GM18517 (cell line): ENCODE measurements at regions not wholly inside any gene's neighbourhood (a gene's known extent, or its start where the extent isn't known, plus 50 kb on each side); places are given as distances from the start of the nearest gene placed in this dataset.

ENCODE experiments used
- ATAC-seq: cut with Tn5 transposase; IDR thresholded peaks from one replicate; pipeline ENCODE4 v1.9.1; 2021; ENCODE audit warnings: mild to moderate bottlenecking, moderate library complexity; ENCODE audit not compliant: unreplicated experiment

DNA sequence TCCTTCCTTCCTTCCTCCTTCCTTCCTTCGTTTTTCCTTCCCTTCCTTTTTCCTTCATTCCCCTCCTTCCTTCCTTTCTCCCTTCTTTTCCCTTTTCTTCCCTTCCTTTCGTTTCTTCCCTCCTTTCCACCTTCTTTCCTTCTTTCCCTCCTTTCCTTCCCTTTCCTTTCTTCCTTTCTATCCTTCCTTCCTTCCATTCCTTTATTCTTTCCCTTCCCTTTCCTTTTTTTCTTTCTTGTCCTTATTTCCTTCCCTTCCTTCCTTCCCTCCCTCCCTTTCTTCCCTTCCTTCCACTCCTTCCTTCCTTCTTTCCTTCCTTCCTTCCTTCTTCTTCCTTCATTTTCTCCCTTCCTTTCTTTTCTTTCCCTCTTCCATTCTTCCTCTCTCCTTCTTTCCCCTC lies 394.6 kb downstream of the GABRB3 start:
- no peak for ATAC-seq

DNA sequence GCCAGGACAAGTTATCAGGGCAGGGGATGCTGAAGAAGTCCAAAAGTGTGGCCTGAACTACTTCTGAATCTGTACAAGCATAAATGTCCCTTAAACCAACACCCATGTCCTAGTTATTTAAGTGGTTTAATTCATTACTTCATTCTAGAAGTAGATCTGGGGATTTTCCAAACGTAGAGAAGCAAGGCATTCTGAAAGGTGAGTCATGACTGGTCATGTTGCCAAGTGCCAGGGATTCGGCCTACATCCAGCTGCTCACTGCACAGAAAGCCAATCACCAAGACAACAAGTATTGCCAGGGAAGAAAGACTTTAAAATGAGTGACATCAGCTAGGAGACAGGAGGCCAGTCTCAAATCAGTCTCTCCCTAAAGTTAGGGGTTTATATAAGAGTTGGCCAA lies 396.6 kb downstream of the GABRB3 start:
- ATAC-seq = no peak

- no peak for ATAC-seq
Measured at GRCh38 chr15:26374806-26375205, 398.1 kb downstream of the GABRB3 start.

DNA sequence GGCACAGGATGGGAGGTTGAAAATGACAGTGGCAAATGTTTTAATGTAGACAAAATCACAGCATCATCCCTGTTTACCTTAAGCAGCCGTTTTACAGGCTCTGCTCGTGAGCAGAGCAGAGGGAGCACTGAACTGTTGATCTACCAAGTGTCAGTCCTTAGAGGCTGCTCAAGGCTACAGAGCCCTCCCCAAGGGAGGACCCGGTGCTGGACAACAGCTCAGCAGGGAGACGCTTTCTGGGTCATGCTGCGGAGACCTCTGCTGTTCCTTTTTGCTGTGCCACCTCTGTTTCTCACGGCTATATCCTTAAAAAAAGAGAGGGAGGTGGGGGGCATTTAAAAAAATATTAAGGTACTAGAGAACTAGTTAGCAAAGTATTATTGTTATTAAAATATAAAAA lies 400.2 kb downstream of the GABRB3 start:
- no peak for ATAC-seq

DNA sequence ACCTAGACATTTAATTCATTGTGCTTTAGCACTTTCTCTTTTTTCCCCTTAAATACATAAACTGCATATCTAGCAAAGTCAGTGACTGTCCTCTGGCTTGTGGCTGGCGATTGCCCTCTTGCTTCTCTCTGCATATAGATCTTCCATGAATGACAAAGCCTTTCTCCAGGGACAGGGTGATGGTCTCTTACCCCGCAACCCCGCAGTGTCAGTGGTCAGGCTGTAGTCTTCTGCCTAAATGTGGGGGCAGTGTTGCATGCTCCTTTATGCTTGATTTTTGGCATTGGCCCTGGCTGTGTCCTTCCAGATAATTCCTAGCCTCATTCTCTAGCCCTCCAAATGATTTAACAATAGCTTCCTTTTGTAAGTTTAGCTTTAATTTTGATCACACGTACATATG lies 407.8 kb downstream of the GABRB3 start:
- ATAC-seq = no peak

- no peak for ATAC-seq
Measured at GRCh38 chr15:26359855-26360254, 413.0 kb downstream of the GABRB3 start.

DNA sequence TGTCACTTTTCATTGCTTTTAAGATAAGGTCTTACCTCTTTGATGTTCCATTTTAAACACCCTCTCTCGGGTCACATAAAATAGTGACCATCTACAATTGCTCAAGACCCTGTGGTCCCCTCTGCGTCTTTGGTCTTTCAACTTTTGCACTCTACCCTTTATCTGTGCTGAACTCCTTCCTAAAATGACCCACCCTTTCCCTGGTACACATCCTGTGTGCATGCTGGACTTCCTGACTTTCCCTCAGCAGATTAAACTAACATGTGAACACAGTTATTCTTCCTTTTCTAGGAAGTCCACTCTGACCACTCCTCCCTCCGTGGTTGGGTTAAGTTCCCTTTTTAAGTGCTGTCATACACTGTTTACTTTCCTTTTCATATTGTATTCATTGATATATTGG lies 414.2 kb downstream of the GABRB3 start:
- no peak for ATAC-seq

GRCh38 chr15:26357653-26358052 lies 415.2 kb downstream of the GABRB3 start:
- no peak for ATAC-seq

- ATAC-seq = no peak
Measured at GRCh38 chr15:26355472-26356074, 417.3 kb downstream of the GABRB3 start.

- ATAC-seq = no peak
Measured at GRCh38 chr15:26352909-26353308, 420.0 kb downstream of the GABRB3 start.

DNA sequence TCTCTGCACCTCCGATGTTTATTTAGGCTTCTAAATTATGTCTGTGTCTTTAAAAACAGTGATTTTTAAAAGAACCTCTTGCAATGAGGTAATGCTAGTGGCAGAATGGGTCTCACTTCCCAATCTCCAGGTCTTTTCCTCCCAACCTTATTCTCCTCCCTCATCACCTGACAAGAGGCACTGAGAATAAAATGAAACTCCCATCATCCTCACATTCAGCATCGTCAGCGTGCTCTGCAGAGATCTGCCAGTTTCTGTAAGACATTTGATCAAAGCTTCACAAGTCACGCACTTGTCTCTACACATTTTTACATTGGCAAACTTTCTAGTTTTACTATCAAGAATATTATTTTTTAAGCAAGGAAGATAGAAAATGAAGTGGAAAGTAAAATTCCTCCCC lies 420.5 kb downstream of the GABRB3 start:
- ATAC-seq = no peak

DNA sequence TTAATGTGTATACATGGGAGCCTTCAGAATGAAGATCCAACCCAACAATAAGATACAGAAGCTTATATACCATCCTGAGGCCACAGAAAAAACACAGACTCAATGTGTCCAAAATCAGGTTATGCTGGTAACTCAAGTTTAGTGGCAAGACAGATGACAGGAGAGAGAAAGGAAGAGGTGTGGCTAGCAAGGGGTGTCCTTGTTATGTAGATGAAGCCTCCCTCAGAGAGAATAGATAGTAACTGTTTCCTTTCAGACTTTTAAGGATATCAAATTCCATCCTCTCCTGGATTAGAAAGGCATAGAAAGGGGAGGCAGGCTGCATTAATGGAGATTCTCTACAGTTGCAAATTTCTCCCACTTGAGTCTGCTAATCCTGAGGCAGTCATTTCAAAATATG lies 447.4 kb downstream of the GABRB3 start:
- ATAC-seq = no peak

DNA sequence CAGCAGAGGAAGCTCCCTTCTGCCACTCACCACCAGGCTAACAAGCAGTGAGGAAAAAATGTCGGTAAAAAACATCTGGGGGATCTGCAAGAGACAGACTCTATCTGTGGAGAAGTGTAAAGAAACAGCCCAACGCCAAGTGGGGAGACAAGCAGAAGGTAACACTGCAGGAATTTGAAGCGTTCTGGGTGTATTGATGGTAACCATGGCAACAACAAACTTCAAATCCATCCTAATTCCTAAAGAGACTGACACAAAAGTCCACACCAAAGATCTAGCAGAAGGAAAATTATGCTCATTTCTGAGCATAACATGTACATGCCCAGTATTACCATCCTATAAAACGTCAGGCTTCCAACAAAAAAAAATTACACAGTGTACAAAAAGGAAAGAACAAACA lies 449.3 kb downstream of the GABRB3 start:
- ATAC-seq = no peak

DNA sequence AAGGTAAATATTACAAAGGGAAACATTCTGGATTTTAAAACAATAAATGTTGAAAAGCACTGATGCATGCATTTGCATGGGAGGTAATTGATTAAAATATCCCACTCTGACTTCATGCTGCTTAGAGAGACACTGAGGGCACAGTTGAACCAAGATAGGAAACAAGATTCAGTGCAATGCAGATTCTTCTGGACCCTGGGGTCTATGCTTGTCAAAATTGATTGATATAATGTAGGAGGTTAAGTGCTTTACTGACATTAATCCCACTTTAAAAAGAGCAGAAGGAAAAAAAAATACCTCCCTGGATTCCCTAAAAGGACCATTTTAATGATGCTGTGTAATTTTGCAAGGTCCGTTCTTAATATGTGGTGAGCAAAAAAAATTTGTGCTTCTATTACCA lies 454.2 kb downstream of the GABRB3 start:
- no peak for ATAC-seq

- no peak for ATAC-seq
Measured at GRCh38 chr15:26314577-26314976, 451.4 kb upstream of the ATP10A start.

DNA sequence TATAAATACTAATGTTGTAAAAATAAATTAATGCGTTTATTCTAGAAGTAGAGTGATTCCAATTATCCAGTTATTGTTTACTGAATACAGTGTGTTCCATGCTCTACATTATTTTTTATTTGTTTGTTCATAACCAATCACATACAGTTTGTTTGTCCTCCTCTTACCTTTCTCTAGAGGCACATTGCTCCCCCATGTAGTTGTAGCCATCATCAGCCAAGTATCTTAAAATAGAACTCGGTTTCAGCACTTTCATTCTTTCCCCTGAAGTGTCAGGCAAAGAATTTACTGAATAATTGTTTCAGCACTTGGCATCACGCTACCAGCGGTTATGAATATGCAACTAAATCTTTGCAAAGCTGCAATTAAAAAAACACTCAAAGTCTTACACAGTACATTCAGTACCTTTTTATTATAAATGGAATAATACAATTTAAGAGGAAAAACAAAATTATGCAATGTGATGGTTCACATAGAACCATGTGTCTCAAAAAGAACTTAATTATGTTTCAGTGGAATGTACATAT lies 448.6 kb upstream of the ATP10A start:
- no peak for ATAC-seq

GRCh38 chr15:26298659-26299170 lies 435.6 kb upstream of the ATP10A start:
- ATAC-seq = no peak

DNA sequence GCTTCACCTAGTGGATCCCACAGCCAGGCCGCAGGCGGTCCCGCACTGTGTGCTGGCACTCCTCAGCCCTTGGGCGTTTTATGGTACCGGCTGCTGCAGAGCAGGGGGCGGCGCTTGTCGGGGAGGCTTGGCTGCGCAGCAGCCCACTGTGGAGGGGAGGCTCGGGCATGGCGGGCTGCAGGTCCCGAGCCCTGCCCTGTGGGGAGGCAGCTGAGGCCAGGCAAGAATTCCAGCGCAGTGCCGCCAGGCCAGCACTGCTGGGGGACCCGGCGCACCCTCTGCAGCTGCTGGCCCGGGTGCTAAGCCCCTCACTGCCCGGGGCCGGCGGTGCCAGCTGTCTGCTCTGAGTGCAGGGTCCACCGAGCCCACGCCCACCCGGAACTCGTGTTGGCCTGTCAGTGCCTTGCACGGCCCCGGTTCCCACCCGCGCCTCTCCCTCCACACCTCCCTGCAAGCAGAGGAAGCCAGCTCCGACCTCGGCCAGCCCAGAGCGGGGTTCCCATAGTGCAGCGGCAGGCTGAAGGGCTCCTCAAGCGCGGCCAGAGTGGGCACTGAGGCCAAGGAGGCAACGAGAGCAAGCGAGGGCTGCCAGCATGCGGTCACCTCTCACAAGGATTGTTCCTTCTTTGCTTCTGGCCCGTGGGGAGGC lies 435.0 kb upstream of the ATP10A start:
- no peak for ATAC-seq

DNA sequence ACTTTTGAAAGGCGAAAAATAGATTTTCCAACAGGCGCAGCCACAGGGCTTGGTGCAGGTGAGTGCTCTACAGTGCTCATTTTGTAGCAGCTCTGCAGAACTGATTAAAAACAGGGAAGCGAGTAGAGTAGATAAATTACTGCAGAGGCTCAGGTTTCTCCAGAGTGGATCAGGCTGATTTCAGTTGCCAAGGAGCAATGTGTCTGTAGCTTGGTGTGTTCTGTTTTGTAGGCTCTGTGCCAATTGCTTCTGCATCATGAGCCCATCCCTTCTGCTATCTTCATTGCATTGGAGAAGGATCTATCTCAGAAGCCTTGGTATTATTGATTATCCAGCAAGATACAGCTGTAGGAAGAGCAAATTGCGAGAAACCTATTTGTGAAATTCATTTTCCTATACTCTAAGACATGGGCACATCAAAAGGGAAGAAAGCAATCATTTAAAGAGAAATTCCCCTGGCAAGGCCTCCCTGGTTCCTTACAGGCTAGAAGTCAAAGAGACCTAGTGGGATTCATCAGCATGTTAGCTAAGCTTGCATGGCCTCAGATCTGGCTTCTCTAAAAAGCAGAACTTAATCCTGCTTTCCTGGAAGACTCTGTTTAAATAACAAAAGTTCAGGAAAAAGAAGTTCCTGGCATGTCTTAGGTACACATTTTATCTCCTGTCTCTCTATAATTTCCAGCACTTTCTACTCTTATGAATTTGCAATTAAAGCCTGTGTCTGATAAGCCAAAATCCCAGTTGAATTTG lies 432.4 kb upstream of the ATP10A start:
- no peak for ATAC-seq

DNA sequence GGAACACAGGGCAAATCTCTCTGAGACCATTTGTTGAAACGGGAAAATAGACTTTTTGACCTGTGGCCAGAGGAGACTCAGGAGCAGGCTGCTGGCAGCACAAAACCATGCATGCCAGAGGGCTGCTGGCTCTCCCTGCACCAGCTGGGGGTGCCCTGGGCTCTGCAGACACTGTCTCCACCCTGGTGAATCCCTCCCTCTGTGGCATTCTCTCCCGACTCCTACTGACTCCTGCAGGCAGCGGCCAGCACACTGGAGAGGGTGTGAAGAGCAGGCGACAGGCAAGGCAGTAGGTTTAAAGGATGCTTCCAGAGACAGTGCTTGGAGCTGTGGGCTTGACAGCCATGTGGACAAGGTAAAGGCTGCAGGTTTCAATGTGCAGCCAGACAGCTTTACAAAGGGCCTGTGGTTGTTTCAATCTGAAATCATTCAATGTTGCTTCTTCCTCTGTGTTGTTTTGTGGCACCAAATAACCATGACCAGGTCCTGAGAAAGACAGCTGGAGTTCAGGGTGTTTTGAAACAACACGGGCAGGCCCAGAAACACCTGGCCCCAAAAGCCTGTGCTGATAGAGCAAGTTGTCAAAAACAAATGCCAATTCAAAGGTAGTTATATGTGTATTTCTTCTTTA lies 431.0 kb upstream of the ATP10A start:
- ATAC-seq = no peak

DNA sequence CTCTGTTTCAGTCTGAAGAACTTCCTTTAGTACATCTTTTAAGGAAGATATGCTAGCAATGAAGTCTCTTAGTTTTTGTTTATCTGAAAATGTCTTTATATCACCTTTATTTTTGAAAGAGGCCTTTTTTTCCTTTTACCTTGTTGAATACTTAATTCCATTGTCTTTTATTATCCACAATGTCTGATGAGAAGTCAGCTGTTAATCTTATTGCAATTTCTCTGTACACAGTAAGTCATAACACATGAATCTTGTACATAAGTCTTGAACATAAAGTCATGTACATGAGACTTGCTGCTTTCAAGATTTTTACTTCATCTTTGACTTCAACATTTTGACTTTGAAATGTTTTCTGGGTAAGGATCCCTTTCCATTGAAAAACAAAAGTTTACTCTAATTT lies 424.3 kb upstream of the ATP10A start:
- ATAC-seq = no peak
